H1 (cell line): ENCODE measurements at regions not wholly inside any gene's neighbourhood (a gene's known extent, or its start where the extent isn't known, plus 50 kb on each side); places are given as distances from the start of the nearest gene placed in this dataset.

Experiments
- E2F6 ChIP-seq: IDR thresholded peaks from 2 replicates; pipeline ENCODE4 v1.6.1; 2012; ENCODE audit warnings: inconsistent platforms
- SUZ12 ChIP-seq: fragments of 200-600 bp; sonication (generic); IDR thresholded peaks from 2 replicates; pipeline ENCODE4 v1.6.1; 2012; ENCODE audit warnings: mild to moderate bottlenecking, inconsistent platforms, low read length, moderate library complexity, mixed read lengths
- TF ChIP-seq, protein P1 (sequence below): IDR thresholded peaks from 2 replicates; pipeline ENCODE4 v1.6.1; 2012; ENCODE audit warnings: low read length, inconsistent platforms

GRCh38 chrX:110877326-110877725, 81.7 kb upstream of the CHRDL1 start (continued):
- TF ChIP-seq, protein P1, sequence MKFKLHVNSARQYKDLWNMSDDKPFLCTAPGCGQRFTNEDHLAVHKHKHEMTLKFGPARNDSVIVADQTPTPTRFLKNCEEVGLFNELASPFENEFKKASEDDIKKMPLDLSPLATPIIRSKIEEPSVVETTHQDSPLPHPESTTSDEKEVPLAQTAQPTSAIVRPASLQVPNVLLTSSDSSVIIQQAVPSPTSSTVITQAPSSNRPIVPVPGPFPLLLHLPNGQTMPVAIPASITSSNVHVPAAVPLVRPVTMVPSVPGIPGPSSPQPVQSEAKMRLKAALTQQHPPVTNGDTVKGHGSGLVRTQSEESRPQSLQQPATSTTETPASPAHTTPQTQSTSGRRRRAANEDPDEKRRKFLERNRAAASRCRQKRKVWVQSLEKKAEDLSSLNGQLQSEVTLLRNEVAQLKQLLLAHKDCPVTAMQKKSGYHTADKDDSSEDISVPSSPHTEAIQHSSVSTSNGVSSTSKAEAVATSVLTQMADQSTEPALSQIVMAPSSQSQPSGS: no peak
- no peak for TF ChIP-seq E2F6
- no peak for TF ChIP-seq SUZ12
- TF ChIP-seq, all 59 proteins: peak for 0
